Parathyroid adenoma (tissue), 2 donors: ENCODE measurements at regions not wholly inside any gene's neighbourhood (a gene's known extent, or its start where the extent isn't known, plus 50 kb on each side); places are given as distances from the start of the nearest gene placed in this dataset.

Experiments
- H2AFZ ChIP-seq: fragments of 300-600 bp; sonication (generic); one replicate; pipeline ENCODE4 v1.7.0; 2017; ENCODE audit warnings: antibody characterized with exemption, mild to moderate bottlenecking
- H3K27ac ChIP-seq: fragments of 300-600 bp; sonication (generic); one replicate; pipeline ENCODE4 v1.7.0; 2017
- H3K27me3 ChIP-seq: fragments of 300-600 bp; sonication (generic); one replicate; pipeline ENCODE4 v1.7.0; 2017; ENCODE audit warnings: low read length; ENCODE audit not compliant: control insufficient read depth, insufficient read depth
- H3K36me3 ChIP-seq: fragments of 300-600 bp; sonication (generic); one replicate; pipeline ENCODE4 v1.7.0; 2017; ENCODE audit warnings: low read length; ENCODE audit not compliant: control insufficient read depth, insufficient read depth
- H3K4me1 ChIP-seq: fragments of 300-600 bp; sonication (generic); one replicate; pipeline ENCODE4 v1.7.0; 2017; ENCODE audit warnings: control low read depth
- H3K4me2 ChIP-seq: fragments of 300-600 bp; sonication (generic); one replicate; pipeline ENCODE4 v1.7.0; 2017; ENCODE audit warnings: low read length
- H3K4me3 ChIP-seq: fragments of 300-600 bp; sonication (generic); one replicate; pipeline ENCODE4 v1.7.0; 2017; ENCODE audit warnings: low read depth, low read length
- H3K79me2 ChIP-seq: fragments of 300-600 bp; sonication (generic); one replicate; pipeline ENCODE4 v1.7.0; 2017; ENCODE audit warnings: control low read depth
- H3K9ac ChIP-seq: fragments of 300-600 bp; sonication (generic); one replicate; pipeline ENCODE4 v1.7.0; 2017; ENCODE audit warnings: mild to moderate bottlenecking
- H3K9me3 ChIP-seq: fragments of 300-600 bp; sonication (generic); one replicate; pipeline ENCODE4 v1.7.0; 2017; ENCODE audit warnings: low read length; ENCODE audit not compliant: control insufficient read depth
- TF ChIP-seq, protein P1 (sequence below): fragments of 300-600 bp; sonication (generic); IDR thresholded peaks from one replicate; pipeline ENCODE4 v1.7.0; 2017; ENCODE audit warnings: antibody characterized with exemption, mild to moderate bottlenecking
- donor health status: primary hyperparathyroidism.

DNA sequence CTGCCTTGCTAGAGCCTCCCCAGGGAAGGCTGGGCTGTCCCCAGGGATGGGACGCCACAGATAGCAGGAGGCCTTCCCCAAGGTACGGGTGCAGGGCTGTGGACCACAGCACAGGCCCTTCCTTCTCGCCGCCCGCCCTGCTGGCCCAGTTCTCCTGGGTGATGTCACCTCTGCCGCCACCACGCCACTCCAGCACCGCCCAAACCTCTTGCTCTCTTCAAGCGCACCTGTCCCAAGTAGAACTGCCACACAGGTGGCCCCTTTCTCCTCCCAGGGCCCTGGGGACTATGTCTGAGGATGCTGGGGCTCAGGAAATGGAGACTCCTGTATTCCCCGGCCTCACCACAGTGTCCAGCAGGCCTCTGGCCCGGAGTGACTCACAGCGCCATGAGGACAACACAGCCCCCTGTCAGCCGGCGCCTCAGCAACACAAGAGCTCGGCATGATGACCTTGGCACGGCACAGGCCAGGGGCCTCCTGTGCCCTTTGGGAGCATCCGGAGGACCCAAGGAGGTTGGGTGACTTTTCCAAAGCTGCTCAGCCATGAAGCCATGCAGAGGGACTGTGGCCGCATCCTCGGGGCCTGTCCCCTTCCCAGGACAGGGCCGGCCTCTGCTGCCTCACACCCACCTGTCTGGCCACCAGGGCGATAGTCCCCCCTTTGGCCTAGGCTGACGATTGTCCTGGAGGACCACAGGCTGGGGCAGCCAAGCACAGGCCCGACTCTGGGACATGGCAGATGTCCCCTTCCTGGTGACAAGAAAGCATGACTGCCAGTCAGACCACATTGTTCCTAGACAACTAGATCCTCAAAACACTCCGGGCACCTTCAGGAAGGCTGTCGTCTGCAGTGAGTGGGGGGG lies 1023.5 kb downstream of the BRD1 start:
- Histone ChIP-seq H3K4me3 (no peak overlapping the region), H3K9ac (no peak overlapping the region), H3K27ac (no peak overlapping the region), H3K27me3 (no peaks in the 10 kb centered on the region), H3K36me3 (no peaks in the 10 kb centered on the region), H3K9me3 (no peaks in the 10 kb centered on the region), H3K4me2 (no peak overlapping the region), H3K4me1 (no peaks in the 10 kb centered on the region), H2AFZ (no peak overlapping the region), H3K79me2 (no peaks in the 10 kb centered on the region)
- TF ChIP-seq, protein P1, sequence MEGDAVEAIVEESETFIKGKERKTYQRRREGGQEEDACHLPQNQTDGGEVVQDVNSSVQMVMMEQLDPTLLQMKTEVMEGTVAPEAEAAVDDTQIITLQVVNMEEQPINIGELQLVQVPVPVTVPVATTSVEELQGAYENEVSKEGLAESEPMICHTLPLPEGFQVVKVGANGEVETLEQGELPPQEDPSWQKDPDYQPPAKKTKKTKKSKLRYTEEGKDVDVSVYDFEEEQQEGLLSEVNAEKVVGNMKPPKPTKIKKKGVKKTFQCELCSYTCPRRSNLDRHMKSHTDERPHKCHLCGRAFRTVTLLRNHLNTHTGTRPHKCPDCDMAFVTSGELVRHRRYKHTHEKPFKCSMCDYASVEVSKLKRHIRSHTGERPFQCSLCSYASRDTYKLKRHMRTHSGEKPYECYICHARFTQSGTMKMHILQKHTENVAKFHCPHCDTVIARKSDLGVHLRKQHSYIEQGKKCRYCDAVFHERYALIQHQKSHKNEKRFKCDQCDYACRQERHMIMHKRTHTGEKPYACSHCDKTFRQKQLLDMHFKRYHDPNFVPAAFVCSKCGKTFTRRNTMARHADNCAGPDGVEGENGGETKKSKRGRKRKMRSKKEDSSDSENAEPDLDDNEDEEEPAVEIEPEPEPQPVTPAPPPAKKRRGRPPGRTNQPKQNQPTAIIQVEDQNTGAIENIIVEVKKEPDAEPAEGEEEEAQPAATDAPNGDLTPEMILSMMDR = no peak

DNA sequence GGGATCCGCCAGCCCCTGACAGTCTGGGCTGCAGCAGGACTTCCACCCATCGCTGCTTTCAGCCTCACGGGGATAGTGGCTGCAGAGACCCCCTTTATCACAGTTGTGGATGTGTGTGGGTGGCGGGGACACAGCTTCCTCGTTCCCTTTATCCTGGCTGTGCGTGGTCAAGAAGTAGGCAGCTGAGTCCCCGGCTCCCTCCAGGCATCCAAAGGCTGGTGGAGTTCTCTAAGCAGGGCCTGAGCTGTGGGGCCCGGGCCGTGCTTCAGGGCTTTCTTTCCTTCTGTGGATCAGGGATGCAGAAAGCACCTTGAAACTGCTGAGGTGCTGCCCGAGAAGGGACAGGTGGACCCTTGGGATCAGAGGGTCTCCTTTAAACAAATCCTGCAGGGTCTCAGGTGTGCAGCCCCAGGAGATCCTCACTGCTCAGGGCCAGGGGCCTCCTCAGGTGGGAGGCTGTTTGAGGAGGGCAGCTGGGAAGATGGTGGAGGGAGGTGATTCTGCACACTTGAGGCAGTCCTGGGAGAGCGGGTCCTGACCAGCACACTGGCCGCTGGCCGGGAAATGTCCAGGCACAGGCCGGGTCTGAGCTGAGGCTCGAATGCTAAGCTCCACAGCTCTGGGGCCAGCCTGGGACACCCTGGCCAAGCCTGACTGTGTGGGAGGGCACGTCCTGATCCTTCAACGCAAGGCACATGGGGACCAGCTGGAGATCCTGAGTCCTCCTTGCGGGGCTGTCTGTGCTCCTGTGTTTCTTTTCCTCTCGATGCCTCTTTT lies 1024.3 kb downstream of the BRD1 start:
- Histone ChIP-seq H3K36me3 (no peaks in the 10 kb centered on the region), H3K79me2 (no peaks in the 10 kb centered on the region), H3K9me3 (no peaks in the 10 kb centered on the region), H3K4me1 (no peaks in the 10 kb centered on the region), H3K4me2 (no peak overlapping the region), H3K9ac (no peak overlapping the region), H3K27ac (no peak overlapping the region), H2AFZ (no peak overlapping the region), H3K27me3 (no peaks in the 10 kb centered on the region), H3K4me3 (no peak overlapping the region)
- TF ChIP-seq, protein P1 = no peak

DNA sequence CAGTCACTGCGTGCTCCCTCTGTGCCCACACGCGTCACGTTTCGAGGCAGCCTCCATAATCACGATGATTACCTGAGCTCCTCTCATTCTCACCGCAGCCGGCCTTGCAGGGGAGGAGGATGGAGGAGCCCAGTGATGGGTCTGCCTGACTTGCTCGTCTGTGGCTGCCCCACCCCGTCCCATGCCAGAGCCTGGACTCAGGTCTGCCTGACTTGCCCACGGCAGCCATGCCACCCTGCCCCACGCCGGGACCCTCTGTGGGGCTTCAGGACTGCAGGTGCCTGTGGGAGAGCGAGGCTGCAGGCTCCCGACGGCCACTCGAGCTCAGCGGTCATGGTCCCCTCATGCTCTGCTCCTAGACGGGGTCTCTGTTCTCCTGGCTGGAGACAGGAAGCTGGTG lies 1025.1 kb downstream of the BRD1 start:
- H3K79me2 ChIP-seq = no peaks in the 10 kb centered on the region
- H3K9me3 ChIP-seq = no peaks in the 10 kb centered on the region
- H2AFZ ChIP-seq = no peak overlapping the region
- no peak overlapping the region for H3K4me3 ChIP-seq
- H3K4me1 ChIP-seq = no peaks in the 10 kb centered on the region
- TF ChIP-seq, protein P1 = no peak
- H3K4me2 ChIP-seq = no peak overlapping the region
- H3K27ac ChIP-seq = no peak overlapping the region
- no peaks in the 10 kb centered on the region for H3K27me3 ChIP-seq
- H3K36me3 ChIP-seq = no peaks in the 10 kb centered on the region
- no peak overlapping the region for H3K9ac ChIP-seq

DNA sequence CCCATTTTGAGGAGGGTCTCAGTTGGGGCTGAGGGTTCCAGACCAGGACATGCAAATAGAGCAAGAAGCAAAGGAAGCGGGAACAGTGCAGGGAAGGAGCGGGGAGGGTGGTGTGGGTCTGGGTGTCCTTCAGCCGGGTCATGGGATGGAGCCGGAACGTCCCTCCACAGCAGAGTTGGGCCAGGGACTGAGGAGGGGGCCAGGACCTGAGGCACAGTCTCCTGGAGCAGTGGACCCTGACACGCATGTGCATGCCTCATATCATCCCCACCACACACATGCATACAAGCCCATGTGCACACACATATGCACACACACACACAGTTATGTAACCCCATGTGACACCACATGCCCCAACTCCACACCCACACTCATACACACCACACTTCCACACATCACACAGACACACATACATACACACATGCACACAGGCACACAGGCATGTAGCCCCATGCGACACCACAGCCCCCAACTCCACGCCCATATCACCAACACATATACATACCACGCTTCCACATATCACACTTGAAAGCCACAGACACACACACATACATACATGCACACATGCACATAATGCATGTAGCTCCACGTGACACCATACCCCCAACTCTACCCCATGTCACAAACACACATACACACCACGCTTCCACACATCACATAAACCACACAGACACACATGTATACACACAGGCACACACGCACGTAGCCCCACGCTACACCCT lies 1026.6 kb downstream of the BRD1 start:
- H3K9ac ChIP-seq = no peak overlapping the region
- H3K4me3 ChIP-seq = no peak overlapping the region
- H3K4me2 ChIP-seq = no peak overlapping the region
- no peaks in the 10 kb centered on the region for H3K79me2 ChIP-seq
- no peak overlapping the region for H2AFZ ChIP-seq
- TF ChIP-seq, protein P1 = no peak
- H3K27ac ChIP-seq = no peak overlapping the region
- no peaks in the 10 kb centered on the region for H3K36me3 ChIP-seq
- no peaks in the 10 kb centered on the region for H3K27me3 ChIP-seq
- H3K9me3 ChIP-seq = no peaks in the 10 kb centered on the region
- no peaks in the 10 kb centered on the region for H3K4me1 ChIP-seq
